Inferior parietal cortex (tissue), 1 donor: ENCODE measurements at regions not wholly inside any gene's neighbourhood (a gene's known extent, or its start where the extent isn't known, plus 50 kb on each side); places are given as distances from the start of the nearest gene placed in this dataset.

ENCODE experiments used
- DNase-seq: peaks from one replicate; pipeline ENCODE4 v3.0.0-alpha.2; 2016; ENCODE audit errors: extremely low spot score

DNA sequence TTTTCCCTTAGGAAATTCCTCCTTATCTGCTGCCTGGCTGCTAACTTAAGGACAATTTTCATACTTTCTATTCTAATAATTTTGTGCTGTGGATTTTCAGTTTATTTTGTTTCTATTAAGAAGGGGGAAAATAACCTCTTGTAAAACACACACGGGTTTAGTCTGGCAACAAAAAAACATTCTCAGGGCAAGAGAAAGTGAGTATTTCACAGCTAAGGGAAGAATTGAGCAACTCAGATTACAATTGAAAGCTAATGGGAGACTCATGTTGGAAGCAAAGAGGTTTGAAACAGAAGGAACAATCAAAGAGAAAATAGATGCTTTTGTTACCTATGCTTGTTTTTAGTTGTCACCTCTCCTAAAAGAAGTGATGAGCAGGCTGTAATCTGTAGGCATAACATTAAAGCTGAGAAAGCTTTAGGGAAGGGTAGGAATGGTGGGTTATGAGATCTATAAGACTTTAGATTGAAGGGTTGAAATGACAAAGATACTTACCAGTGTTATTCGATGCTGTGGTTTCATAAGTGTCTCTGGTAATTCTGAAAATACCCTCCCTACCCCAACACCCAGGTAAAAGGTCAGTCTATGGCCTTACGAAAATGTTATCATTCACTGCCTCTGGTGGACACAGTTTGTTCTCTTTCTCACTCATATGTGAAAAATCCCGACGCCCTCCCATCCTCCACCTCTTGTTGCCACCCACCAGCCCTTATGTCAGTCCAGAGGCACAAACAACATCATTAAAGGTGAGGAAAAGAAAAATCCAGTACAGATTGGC, 510.9 kb downstream of the TXNL1 start:
- DNase-seq, result no peak

DNA sequence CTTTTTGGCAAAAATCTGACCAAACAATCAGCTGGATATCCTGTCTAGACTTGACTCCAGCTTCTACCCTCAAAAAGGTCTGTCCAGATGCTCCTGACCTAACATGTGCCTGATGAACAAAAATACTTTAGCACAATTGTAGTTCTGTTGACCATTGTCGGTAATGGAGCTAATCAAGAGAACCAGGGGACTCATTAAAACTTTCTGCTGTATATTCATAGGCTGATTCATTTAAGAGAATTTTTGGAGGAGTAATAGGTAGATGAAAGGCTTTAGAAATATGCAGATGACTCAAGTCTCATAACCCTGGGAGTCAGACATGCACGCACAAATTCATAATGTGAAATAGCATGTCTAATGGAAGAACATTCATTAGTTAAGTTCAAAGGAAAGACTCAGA, 514.2 kb downstream of the TXNL1 start:
- no peak for DNase-seq

DNA sequence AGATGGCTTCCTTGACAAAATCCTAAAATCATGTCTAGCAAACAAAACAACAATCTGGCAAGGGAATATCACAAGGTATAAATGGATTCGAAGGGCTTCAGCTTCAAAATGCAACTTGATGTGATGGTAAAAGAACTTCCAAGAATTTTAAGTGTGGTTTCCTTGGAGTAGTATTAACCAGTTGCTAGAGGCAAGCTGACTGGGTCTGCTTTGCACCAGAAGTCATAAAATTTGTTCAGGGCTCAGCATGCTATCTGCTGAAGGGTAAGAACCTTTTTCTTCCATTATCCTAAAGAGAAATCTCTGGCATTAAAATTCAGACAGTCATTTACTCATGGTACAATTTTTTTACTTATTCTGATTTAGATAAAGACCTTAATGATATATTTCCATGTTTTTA, 516.7 kb downstream of the TXNL1 start:
- DNase-seq, result no peak

DNA sequence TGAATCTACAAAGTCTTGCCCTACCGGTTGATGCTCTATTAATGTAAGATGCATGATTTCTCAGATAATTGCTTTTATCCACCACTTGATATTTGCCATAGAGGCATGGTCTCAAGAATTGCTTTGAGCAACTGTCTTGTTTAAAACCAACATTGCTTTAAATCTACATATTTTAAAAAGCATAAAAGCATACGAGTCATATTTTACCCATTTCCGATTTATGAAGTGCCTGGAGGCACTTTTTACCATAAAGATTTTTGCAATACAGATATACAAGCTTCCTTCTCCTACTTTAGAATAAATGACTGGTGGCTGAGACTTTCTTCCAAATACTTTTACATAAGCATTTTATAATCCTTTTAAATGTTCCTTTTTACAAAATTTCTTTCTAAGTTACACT, 517.6 kb downstream of the TXNL1 start:
- no peak for DNase-seq

DNA sequence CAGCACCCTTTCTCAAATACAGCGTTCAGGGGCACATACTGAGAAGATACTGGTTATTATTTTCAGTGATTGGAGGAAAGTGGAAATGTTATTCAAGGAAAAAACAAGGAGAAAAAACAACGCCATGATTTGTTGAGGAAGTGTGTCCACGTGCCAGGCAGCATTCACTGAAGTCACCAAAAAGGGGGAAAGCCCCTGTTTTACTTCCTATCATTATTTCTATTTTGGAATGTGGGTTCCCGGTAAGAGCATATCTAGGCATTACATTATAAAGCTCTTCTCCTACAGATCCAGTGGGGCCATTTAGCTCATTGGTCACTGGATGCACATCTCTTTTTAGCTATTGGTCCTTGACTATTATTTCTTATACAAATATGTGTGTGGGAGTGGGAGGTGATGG, 518.7 kb downstream of the TXNL1 start:
- DNase-seq, result no peak

DNA sequence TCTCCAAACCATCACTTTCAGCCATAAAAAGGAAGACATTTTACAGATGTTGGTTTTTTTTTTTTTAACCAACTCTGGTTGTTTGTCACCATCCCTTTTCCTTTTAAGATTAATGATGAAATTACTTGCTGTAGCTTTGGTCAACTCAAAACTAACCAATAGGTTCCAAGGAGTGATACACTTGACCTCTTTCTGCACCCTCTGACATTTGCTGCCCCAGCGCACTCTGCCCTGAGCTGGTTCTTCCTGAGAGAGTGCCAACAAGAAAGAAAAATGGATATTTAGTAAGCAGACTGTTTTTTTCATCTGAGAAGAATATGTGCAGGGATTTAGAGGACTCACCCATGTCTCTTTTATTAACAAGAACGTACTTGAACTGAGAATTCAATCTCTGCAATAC, 520.0 kb downstream of the TXNL1 start:
- DNase-seq, result no peak

DNA sequence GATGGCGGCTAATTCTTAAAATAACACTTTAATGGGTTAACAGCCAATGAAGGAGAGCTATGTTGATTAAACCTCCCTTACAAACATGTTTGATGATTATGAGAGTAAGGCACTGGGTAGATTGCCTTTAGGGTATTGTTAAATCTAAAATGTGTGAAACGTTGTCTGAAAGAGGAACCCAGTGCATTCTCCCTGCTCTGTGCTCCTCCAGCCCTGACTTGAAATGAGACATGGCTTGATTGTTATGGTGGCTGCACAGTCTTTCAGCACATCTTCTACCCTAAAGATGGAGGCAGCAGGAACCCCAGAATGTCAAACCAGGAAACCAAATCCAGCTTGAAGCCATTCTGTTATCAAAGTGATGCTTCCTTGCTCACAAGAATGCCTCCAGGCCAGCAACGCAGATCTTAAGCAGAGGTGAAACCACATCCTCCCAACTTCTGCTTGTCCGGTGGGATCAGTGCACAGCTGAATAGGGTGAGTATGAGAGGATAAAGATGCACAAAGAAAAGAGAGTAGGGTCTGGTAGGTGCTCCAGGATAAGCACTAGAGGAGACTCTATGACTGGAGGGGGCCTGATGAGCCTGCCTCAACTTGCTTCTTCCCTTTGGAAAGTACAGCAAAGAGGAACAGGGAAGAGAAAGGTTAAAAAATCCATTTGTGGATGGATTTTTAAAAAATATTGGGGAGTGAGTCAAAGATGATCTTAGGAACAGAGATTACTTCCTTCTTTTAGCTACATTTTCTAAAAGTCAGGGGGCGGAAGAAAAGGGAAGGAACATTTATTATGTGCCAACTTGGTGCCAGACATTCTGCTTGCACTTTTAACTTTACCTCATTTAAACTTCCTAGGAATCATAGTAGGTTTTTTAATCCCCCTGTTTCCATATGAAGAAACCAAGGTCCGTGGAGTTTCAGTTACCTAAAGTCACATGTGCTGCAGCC, 523.0 kb downstream of the TXNL1 start:
- no peak for DNase-seq

DNA sequence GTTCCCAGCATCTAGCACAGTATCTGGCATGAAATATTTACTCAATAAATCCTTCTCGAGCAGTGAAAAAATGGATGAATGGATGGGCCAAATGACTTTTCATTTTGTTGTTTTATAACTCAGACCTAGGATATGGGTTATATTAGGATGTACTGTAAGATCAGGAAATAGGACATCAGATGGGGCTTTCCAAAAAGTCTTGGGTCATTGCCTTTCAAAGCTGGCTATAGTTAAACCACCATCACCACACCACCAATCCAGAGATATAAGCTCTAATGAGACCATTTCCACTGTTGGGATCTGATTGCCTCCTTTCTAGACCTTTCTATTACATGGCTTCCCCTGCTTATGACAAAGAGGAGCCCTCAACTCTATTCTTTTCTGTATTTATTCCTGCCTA, 525.0 kb upstream of the TCF4 start:
- no peak for DNase-seq

DNA sequence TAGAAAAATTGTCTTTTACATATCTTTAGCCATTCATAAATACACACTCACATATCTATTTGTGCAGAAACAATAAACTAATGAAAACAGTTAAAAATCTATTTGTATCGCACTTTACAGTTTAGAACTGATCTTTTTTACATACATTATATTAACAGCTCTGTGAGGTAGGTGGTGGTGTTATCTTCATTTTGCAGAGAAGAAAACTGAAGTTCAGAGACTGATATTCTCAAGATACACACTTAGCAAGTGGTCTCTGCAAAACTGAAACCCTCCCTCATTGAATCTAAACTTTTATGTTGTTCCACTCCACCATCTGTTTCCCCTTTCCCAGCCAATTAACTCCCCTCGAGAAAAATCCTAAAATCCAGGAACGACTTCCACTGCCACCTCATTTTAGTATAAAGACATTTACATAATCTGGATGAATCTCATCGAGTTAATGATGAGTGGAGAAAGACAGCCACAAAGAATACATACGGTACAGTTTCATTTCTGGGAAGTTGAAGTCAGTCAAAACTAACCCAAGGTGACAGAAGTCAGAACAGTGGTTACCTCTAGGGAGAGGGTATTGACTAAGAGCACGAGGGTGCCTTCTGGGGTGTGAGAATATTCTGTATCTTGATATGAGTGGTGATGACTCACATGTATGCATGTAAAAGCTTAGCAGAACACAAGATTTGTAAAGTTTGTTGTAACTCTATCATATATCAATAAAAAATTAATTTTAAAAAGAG, 524.2 kb upstream of the TCF4 start:
- no peak for DNase-seq

DNA sequence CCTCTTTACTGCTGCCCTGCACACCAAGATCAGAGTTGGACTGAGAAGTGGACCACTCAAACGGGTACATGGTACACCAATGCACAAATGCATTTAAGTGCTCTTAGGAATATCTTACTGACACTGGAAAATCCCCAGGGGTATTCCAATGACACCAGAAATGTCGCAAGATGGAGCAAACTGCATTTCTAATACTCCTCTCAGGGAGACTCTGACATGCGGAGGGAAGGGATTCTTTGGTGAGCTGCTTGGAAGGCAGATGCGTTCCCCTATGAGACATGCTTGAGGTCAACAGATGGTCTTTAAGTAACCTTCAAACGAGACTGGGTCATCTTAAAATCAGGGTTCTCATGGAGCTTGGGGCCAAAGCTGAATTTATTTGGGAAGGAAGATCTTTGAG, 521.8 kb upstream of the TCF4 start:
- no peak for DNase-seq

DNA sequence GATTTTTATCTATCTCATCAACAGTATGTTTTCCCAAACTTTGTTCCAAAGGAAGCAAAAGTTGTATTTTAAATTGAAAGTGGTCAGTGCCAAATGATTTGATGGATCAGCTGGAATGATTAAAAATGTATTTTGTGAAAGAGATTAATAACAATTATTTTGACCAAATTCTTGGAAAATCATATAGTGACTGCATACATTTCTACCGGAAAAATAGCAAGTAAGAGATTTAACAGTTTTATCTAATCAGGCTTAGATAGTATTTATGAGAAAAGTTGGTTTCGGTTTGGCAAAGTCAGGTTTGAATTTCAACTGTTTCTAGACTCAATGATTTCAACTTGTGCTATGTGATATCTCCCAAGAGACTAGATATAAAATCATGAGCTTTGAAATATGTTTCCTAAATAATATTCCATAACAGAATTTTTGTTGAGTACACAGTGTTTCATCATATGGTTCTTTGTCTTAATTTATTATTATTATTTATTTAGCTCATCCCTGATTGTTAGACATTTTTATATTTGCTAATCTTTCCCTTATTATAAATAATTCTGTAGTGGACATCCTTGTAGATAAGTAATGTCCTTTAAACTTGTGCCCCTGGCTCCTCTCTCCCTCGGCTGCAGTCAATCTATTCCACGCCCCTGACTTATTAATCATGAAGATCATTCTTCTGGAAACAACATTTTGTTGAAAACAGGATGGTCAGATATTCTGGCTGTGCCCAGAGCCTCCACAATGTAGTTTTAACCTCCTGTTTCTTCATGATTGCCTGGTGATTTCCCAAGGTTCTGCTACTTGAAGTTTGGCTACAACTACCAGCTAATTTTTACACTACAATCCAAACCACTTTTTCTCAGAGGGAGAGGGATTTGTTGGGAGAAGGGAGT, 520.7 kb upstream of the TCF4 start:
- DNase-seq, result no peak

DNA sequence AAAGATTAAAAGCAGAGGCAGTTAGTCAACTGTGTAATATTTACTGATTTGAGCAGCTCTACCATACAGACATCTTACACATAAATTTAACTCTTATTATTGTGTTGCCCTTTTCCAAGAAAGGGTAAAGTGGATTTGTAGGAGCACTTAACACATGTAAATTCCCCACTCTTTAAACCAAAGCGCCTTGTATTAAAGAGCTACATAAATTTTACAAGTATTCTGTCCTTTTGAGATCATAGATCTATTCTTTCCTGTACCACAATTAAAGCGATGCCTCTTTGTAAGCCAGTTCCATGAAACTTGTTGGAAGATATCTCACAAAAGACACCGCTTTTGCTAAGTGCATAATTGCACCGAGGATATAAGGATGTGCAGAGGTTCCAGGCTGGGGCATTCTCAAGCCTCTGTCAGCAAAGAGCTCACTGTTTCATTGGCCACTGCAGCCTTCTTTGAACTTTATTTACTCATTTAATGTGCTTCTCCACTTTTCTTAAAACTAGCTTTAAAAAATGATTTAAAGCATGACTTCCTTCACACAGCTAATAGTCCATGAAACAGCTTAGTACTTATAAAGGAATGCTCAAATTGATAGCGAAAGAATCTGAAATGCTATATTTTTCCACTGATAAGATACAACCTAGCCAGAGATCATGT, 520.0 kb upstream of the TCF4 start:
- DNase-seq, result no peak

DNA sequence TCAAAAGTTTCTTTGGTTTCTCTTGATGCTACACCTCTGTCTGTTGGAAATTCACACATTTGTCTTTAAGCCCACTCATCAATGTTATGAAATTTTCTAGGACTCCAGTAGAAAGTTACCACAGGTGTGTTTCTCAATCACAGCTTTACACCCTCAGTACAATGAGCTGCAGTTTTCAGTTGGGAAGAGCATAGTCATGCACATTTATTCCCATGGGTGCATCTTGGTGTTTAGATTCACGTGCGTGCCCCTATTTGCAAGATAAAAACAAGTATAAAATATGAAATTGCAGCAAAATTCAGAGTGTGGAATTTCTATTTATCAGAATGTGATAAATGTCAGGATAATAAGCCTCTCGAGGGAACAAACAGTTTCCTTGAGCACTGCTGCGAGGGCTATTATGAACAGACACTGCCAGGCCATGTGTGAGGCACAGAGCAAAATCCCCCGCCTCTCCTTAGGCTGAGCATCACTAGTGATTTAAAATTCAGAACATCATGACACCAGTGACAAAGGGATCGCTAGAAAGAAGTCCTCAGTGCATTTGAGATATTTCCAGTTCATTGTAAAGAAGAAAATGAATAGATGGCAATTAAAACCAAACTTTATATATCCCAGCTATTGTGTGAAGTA, 512.2 kb upstream of the TCF4 start:
- DNase-seq, result no peak

DNA sequence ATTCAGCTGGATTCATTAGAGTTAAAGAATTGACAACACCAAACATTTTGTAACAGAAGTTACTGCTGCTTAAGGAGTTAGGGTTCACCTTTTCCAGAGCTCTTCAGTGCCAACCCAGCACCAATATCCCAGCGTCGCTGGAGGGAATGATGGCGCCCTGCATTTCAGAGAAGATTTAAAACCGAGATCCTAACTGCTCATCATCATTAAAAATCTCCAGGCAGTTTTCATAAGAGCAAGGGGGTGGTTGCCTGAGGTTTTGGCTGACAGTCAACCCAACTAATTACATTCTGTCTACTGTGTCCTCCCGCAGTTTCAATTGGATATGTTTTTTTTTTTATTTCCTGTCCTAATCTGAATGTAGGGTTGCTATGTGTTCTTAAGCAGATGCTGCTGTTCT, 509.6 kb upstream of the TCF4 start:
- no peak for DNase-seq

DNA sequence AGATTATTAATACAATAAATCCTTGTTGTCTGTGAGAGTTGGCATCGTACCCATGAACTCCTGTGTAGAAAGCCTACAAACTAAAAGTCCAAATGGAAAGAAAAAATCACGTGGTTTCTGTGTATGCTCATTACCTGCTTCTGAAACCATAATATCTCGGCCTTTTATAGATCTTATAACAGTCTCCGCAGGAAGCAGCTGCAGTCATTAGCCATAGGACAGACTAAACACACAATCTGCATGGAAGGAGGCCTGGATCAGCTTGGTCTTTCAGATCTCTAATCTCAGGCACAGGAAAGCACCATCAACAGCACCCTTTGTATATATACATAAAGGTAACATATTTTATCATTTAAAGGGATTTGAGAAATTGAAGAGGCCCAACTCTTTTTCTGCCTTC, 508.9 kb upstream of the TCF4 start:
- no peak for DNase-seq

DNA sequence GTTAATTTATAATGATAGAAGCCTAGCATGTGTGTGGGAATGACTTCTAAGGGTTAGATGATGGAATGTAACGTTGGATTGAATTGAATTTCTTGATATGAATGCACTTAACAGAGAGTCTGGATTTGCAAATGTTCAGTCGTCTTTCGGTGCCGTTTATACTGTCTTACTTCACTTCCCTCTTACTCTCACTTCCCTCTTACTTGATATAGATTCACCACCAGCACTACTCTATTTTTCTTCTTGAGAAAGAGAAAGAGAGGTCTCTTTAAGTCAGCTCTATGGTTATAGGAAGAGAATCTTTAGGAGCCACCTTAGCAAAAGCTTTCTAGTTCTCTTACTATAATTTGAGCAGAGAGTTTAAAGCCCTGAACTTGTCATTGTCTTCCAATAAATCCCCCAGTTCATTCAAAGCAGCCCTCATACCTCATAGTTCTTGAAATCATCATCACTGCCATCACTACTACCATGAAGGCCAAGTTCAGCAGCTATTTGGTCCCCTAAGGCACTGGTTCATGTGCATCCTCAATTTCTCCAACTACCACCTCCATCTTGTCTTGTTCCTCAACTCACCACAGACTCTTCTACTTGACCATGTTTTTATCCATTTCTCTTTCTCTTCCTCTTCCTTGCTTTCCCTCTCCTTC, 501.7 kb upstream of the TCF4 start:
- DNase-seq, result no peak

DNA sequence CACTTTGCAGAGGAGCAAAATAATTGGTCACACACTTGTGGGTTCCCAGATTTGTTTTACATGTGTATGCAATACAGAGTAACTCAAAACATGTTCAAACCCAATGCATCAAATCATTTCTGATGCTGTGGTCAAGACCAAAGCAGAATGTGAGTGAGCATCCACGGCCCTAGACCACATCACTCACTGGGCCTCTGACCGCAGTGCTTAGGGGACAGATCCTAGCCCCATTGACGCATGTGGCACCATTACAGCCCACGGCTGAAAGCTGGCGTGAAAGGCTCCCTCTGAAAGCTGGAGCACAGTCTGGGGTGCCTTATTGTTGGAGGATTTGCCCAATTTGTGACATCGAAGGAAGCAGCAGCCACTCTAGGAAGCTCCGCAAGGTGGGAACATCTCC, 498.8 kb upstream of the TCF4 start:
- DNase-seq, result no peak

DNA sequence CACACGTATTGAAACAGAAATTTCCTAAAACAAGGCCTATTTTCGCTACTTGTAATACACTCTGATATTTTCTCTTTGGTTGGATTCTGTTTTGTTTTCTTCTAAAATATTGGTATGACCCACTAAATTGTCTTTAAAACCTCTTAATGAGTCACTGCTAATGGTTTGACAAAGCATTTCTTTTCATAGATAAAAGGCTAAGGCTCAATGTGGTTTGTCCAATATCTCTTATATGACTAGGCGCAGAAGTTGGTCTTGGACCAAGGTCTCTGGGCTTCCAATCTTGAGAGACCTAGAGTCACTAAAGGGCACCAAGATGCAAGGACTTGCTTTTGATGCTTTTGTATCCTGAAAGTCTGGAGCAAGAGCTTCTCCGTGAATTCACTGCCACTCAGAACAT, 498.2 kb upstream of the TCF4 start:
- DNase-seq, result no peak

DNA sequence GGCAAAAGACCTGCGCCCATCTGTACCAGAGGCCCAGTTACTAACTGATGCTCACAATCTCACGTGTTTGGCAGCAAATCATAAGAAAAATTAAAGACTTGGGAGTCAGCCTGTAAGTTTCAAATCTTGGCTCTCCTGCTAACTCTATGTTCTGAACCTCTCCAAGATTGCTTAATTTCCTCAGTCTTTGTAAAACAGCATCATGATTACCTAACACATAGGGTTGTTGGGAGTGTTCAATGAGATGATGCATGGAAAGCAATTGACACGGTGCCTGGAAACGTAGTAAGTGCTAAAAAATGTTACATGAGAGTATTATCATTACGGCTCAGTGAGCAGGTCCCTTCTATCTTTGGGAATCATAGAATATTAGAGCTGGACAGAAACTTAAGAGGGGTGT, 497.6 kb upstream of the TCF4 start:
- DNase-seq, result no peak
